G401 (cell line): ENCODE measurements at regions not wholly inside any gene's neighbourhood (a gene's known extent, or its start where the extent isn't known, plus 50 kb on each side); places are given as distances from the start of the nearest gene placed in this dataset.

Source experiments
- DNase-seq: peaks from one replicate; pipeline ENCODE4 v3.0.0-alpha.2; 2015; ENCODE audit warnings: low spot score
- in situ Hi-C: cut with HindIII; loops from 2 replicates; pipeline ENCODE4 v1.10.0; 2016; ENCODE audit warnings: low sequenced_read_pairs, mixed read lengths

DNA sequence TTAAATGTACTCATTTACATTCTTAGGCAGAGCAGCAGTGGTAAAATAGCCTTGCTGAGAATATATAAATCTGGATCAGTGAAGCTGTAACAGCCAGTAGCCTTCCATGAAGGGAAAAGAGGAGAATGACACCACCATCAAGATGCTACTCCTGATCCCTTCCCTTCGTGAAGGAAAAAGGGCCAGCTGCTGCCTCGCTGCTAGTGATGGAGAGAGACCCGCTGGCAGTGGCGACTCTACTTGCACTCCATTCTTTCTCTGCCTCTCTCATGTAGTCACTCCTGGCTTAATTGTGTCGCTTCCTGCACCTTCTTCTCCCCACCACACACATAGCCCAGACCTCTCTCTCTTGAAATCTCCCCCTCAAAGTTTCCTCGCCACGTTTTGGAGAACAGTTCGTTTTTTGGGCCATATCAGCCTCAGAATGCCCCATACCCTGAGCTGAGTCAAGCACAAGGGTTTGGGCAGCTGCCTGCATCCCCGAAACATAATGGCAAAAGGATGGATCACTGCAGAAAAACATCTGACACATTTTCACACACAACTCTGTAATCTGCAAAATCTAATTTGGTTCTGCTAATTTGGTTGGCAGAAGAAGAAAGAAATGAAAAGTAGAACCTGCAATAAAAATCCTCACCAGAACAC lies 460.3 kb upstream of the IL12A start:
- no peak for DNase-seq

DNA sequence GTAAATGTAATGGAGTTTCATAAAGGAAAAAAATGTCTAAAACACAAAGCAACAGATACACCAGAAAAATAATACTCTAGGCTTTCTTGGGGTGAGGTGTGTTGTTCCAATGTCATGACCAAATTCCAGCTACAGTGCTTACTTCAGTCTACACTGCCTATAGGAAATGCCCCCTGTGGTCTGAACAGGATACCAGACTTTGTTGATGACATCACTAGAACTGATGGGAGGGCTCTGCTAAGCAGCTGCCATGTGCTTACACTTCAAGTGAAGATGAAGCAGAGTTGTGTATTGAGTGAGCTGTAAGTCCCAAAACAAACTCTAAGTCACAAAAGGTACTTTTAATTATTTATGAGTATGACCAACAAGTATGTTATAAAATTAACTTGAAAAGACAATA lies 456.1 kb upstream of the IL12A start:
- no peak for DNase-seq
- in situ Hi-C loops: no loop called here

More for the DNA sequence above, 460.3 kb upstream of the IL12A start:
- in situ Hi-C loops: no loop called here

DNA sequence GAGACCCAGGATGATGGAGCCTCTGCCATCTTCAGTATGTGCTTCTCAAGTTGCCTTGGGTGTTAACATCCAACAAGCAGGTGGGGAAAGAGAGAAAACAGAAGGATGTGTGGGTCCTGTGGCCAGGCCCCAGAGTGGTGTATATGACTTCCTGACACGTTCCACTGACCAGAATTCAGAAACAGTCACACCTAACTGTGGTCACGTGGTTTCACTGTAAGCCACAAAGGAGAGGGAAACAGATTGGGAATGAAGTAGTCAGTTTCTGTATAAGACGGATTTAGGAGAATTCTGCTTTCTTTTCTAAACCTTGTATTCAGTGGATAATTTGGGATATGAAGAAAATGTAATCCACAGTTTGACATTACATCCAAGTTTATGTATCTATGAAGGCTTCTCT lies 454.1 kb upstream of the IL12A start:
- in situ Hi-C loops: no loop called here
- DNase-seq: no peak

DNA sequence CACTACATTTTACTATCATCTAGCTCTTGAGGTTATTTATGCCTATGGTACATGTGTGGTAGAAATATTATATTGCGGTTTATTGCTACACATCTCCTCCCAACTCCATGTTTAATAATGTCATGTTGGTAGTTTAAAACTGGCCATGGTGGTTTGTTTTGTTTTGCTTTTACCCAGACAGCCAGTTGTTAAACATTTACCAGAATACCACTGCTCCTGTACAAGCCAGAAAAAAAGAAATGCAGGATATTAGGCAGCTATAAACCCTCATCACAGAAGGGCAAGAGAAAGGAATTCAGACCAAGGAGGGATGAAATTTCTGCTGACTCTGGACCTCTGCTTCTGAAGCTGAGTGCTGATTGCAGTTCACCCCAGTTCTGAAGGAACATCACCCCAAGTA lies 451.8 kb upstream of the IL12A start:
- in situ Hi-C loops: no loop called here
- DNase-seq: no peak

DNA sequence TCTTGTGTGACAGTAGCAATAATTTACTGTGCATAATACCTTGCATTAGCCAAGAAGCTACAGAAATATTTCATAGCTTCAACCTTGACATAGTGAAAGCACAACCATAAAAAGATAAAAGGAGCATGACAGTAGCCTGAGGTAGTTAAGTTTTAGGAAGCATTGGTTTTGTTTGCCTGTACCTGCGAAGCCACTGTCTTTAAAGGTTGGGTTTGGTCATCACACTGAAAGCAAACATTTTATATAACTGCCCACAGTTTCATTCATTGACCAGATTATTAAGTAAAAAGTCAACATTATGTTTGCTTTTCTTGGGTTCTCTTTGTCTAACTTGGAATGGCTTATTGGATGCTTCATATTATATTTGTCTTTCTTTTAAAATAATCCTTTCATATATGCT lies 450.1 kb upstream of the IL12A start:
- in situ Hi-C loops: no loop called here
- DNase-seq: no peak

DNA sequence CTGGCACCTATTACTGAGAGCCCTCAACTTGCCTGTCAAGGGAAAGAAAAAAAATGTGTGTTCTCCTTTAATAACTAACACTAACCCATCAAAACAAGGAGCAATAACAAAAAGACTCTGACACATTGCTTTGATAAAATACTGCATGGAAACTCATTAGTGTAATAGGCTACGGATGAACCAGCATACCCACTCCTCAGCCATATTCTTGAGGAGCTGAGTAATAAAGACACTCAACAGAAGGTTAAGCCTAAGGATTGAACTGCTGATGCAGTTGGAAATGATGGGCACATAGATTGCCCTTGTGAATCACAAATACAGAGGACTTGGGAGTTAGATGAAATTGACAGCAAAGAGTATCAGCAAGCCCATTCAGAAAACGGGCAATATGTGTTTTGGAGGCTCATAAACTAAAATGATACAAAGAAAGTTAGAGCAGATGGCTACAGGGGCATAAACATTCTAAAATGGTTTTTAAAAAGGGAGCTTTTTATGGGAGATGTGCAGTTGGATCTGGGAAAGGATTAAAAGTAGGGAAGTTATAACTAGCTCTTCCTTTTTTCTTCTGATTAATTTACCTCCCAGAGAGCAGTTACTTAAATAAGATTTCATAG lies 447.6 kb upstream of the IL12A start:
- in situ Hi-C loops: no loop called here
- DNase-seq: no peak

DNA sequence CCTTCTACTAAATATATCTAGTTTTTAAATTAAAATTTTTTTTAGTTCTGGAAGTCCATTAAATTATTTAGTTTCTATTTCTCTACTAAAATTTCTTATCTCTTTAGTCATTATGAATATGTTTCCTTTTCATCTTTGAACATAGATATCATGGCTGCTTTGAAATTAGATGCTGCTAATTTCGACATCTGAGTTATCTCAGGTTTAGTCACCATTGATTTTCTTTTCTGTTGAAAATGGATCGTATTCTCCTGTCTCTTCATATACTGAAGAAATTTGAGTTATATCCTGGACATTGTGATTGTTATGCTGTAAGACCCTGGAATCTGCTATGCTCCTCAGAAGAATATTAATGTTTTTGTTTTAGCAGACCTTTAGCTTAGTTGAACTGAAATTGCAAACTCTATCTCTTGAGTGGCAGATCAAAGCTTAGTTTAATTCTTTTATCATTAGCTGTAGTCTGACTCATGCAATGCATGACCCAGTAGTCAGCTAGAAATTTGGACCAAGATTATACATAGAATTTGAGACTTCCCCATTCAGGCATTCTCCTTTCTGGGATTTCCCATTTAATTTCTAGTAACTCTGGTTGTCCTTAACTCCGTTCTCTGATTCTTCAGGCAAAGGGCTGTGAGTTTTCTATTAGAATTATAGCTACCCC lies 439.8 kb upstream of the IL12A start:
- no peak for DNase-seq
- in situ Hi-C loops: no loop called here

DNA sequence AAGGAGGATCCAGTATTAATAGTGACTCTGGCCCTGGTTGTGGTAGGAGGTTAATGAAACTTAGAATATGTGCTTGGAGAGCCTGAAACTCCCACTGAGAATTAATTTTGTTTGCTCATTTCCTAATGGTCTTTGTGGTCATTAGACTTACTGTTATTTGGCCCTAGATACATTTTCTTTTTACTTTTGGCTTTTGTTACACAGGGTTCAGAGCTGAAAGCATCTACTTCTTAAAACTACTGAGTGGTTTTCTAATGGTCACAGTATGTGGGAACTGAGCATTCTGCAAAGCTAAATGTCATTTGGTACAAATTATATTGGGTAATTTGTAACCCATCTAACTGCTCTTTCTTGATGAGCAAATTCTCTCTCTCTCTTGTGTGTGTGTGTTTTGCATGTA lies 433.4 kb upstream of the IL12A start:
- no peak for DNase-seq
- in situ Hi-C loops: no loop called here

DNA sequence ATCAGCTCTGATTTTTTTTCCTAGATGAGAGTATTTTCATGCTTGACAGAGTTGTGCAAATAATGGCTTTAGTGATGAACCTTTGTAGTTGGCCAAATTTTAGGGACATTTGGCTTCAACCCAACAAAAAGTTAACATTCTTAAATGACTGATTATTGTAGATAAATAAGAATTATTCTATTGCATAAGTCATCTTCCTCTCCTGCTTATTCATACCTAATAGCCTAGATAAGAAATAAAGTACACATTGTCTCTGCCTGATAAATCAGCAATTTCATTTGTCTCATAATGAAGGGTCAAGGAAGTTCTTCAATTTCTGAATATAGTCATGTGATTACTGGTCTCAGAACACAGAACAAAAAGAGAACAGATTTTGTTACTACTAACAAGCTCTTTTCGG lies 428.9 kb upstream of the IL12A start:
- in situ Hi-C loops: no loop called here
- no peak for DNase-seq

DNA sequence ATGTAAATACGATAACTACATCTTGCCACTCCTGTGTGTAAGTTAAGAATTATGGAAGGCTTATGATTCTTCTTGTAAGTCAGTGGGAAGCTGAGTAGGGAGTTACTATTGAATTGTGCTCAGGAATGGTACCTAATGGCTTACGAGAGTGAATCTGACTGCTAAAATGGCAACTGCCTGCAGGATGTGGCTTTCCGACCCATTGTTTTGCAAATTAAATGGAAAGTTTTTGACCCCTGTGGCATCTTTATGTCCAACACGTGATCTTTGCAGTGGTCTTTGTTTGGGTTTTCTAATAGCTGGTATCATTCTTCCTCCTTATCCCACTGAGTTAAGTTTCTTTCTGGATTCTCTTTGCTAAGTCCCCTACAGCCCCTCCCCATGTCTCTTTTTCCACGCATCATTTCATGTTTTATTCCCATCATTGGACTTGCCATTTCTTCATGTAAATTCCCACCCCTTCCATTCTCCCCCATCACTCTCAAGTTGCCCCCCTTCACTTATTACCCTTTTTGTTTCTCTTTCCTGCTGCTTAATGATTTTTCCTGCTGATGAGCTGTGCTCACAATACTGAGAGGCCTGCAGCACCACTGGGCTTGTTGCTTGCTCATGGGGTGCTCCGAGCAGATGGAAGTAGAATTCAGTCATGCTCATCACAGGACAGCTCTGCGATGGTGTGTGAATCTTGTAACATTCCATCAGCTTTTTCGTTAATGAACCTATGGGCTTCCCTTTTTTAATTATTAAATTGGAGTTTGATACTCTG lies 428.2 kb upstream of the IL12A start:
- no peak for DNase-seq
- in situ Hi-C loops: no loop called here

DNA sequence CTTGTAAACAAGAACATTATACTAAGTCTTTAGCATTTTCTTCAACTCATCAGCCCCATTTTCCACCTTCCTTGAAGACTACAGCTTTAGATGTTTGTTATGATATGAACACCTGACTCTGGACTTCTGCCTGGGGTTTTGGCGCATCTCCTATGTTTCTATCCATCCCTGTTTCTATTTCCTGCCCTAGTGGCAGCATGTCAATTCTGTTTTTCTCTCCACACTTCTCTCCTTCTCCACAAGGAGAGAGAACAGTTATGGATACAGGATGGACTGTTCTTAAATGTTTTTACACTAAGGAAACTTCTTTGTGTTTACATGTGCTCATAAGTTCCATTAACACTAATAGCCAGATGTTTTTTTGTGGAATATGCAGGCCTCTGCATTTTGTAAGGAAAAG lies 423.3 kb upstream of the IL12A start:
- DNase-seq: no peak
- in situ Hi-C loops: no loop called here

DNA sequence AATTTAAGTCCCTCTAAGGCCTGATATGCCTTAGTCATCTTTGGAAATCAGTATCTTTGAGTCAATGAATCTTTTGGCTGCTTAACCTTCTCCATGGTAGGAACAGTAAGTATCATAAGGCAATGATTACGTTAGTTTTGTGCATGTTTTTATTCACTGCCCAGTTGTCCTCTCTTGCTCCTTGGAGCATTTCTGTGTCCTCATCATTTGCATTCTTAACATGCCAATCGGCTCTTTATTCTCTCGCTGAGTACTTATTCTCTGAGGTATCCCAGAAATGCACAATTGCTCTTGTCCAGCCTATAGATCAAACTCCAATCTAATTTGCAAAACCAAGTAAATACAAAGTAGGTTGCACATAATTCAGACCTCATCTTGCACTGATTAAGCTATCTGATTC lies 405.0 kb upstream of the IL12A start:
- in situ Hi-C loops: no loop called here
- DNase-seq: peak; percentile 15

DNA sequence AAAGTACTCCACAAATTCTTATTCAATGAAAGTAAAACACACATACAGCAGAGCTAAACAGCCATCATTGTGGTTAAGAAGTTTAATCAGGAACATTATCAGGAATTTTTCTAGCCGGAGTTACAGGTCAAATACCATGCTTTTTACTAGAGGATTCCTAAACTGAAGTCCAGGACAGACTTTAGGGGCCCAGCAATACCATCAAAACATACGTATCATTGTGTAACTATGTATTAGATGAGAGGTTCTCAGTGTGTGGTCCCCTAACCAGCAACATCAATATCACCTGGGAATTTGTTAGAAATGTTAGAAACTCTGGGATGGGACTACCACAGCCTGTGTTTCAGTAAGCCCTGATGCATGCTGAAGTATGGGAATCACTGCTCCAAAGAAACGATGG lies 404.2 kb upstream of the IL12A start:
- in situ Hi-C loops: no loop called here
- DNase-seq: peak; percentile 19

DNA sequence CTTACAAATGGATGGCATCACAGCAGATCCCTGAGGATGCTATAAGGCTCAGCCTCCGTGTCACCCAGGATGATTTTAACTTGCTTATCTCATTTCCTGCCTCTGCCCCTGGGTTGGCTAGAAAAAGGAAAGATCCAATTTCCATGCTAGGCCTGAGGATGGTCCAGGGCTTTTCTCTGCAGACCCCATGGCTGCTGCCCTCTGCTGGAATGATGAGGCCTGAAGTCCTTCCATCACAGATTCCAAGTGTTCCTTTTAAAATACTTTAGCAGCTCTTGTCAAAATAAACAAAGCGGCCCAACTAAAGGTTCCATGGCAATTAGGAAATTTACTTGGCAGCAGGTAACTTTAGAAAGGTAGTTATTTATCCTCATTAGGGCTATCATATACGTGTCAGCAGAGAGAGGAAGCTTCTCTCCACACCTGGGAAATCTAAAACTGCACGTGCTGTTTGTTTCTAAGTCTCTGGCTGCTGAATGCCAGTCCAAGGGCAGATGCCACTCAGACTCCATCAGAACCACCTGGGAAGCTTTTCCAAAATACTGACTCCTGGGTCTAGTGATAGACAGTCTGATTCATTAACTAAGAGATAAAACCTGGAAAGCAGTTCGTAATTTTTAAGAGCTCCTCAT lies 401.9 kb upstream of the IL12A start:
- peak; percentile 33 for DNase-seq
- in situ Hi-C loops: no loop called here

DNA sequence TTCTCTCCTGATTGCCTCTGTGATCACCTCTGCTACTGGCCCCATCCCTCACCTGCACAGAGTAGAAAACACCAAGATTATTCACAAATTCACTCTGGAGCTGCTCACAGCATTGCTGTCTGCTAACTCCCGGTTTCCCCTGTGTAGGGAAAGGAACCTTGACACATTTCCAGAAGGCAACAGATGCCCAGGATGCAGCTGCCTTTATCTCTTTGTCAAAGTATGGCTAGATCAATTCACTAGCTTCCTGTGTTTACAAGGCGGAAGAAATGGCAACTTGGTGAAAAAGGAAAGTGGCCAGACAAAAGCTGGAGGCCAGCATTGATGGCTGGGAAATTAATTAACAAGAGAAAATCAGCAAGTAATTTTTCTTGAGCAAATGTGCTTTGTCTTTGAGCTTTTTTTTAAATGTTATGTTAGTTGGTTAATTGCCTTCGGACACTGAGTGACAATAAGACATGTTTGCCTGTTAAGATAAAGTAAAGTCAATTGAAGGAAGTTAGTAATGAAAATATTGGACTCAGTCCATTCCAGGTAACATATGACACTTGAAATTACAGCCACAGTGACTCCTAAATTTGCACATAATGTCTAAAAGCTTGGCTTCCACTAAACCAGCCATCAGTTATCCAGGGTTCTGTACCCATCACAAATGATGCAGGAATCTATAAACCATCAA lies 394.6 kb upstream of the IL12A start:
- in situ Hi-C loops: no loop called here
- DNase-seq: no peak

DNA sequence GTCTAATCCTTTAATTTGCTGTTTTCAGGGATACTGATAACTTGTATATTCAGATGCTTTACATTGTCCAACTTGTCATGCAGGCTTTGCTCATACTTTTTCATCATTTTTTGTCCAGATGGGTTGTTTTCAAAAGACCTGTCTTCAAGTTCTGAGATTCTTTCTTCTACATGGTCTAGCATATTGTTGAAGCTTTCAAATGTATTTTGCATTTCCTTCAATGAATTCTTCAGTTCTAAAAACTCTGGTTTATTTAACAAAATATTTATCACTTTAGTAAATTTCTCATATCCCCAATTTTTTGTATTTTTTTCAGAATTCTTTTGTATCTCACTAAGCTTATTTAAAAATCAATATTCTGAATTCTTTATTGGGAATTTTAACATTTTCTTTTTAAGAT lies 388.3 kb upstream of the IL12A start:
- no peak for DNase-seq
- in situ Hi-C loops: loop anchor here (25.0 kb wide), 1 partner anchor 187 kb away; no protein-coding TSS in a partner anchor

DNA sequence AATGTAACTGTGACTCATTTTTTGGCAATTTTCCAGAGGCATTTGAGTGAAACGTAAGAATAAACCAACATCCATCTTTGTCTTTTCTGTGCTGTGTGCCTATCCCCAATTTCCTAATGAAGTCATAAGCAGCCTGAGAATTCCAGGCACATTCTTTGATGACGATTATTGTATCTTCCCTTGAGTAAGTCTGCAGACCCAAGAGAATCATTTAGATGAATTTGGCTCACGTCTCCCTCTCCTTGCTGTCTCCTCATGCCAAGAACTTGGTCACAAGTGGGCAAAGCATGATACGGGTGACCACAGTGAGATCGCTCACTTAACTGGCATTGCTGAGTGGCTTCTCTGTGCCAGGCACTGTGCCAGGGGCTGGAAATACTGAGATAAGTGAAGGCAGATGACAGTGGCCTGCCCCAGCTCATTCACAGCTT lies 384.5 kb upstream of the IL12A start:
- DNase-seq: no peak
- in situ Hi-C loops: loop anchor here (25.0 kb wide), 1 partner anchor 183 kb away; no protein-coding TSS in a partner anchor

DNA sequence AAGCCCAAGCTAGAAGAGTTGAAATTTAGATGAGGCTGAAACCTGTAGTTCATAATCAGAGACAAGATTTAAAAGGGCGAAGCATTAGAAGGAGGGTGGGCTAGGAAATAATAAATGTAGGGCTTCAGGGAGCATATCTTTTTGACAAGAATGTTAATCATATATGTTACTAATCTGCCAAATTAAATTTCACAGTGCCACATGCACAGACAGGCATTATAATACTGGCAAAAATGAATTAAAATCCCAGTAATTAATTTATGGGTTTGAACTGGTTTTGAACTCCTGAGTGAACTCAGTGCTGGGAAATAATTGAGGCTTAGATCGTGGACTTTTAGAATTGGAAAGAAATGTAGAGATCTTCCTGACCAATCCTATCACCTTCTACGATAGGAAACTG lies 383.5 kb upstream of the IL12A start:
- DNase-seq: no peak
- in situ Hi-C loops: loop anchor here (25.0 kb wide), 1 partner anchor 182 kb away; no protein-coding TSS in a partner anchor

DNA sequence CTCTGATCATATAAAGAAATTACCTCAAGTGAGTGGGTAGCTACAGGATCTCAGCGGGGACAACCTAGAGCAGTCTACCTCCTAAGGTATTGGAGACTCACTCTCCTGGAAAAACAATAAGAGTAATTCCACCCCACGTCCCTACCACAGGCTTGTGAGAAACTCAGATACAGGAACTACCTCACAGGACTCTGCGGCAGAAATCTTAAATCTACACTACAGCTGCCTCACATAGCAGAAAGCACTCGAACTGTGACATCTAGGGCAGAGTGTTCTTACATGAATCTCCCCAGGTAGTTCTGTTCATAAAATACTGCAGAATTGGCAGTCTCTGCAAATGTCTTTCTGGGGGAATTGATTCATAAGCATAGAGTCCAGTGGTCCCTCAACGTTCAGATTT lies 382.9 kb upstream of the IL12A start:
- in situ Hi-C loops: loop anchor here (25.0 kb wide), 1 partner anchor 182 kb away; no protein-coding TSS in a partner anchor

More for the DNA sequence above, 382.9 kb upstream of the IL12A start:
- no peak for DNase-seq
